Neural crest cell (in vitro differentiated cells): ENCODE measurements at regions not wholly inside any gene's neighbourhood (a gene's known extent, or its start where the extent isn't known, plus 50 kb on each side); places are given as distances from the start of the nearest gene placed in this dataset.
"Not testable (repeated sequence)": the region's sequence is repeated elsewhere in the genome, so short reads cannot be mapped to it uniquely, and the experiment has no call there.

Experiments used
- DNase-seq: peaks from one replicate; pipeline ENCODE4 v3.0.0; 2021; ENCODE audit warnings: low read depth, mixed read lengths, low spot score
- H3K27ac Mint-ChIP-seq: one replicate; pipeline ENCODE4 v1.8.0; 2021; ENCODE audit warnings: mild to moderate bottlenecking, mixed read lengths; ENCODE audit not compliant: unreplicated experiment
- H3K27me3 Mint-ChIP-seq: 2 replicates; pipeline ENCODE4 v1.8.0; 2021; ENCODE audit warnings: low read depth, mild to moderate bottlenecking, mixed read lengths
- H3K36me3 Mint-ChIP-seq: 2 replicates; pipeline ENCODE4 v1.8.0; 2021; ENCODE audit warnings: low read depth, mild to moderate bottlenecking, mixed read lengths
- H3K4me1 Mint-ChIP-seq: 2 replicates; pipeline ENCODE4 v1.8.0; 2021; ENCODE audit warnings: mixed read lengths
- H3K4me3 Mint-ChIP-seq: one replicate; pipeline ENCODE4 v1.8.0; 2021; ENCODE audit warnings: mild to moderate bottlenecking, mixed read lengths
- H3K9me3 Mint-ChIP-seq: 2 replicates; pipeline ENCODE4 v1.8.0; 2021; ENCODE audit warnings: mixed read lengths
- TF ChIP-seq, protein P1 (sequence below): fragments of 200-600 bp; sonication (generic); conservative IDR thresholded peaks from 2 replicates; pipeline ENCODE4 v1.5.0; 2021; ENCODE audit warnings: antibody characterized with exemption, mild to moderate bottlenecking

DNA sequence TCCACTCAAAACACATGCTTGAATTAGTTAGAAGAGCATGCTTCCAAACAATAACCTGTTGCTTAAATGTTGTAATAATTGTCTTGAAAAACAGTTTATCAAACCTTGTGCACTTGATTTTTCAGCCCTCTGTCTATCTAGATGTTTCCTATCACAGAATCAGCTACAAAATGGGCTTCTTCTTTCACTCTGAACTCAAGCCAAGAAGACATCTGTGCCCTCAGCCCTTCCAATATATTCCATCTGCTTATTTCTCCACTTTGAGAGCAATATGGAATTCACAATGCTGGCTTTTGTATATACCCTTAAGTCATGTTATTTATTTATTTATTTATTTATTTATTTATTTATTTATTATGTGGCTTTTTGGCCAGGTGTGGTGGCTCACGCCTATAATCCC is 234.2 kb downstream of the TOX3 start:
- TF ChIP-seq, protein P1, sequence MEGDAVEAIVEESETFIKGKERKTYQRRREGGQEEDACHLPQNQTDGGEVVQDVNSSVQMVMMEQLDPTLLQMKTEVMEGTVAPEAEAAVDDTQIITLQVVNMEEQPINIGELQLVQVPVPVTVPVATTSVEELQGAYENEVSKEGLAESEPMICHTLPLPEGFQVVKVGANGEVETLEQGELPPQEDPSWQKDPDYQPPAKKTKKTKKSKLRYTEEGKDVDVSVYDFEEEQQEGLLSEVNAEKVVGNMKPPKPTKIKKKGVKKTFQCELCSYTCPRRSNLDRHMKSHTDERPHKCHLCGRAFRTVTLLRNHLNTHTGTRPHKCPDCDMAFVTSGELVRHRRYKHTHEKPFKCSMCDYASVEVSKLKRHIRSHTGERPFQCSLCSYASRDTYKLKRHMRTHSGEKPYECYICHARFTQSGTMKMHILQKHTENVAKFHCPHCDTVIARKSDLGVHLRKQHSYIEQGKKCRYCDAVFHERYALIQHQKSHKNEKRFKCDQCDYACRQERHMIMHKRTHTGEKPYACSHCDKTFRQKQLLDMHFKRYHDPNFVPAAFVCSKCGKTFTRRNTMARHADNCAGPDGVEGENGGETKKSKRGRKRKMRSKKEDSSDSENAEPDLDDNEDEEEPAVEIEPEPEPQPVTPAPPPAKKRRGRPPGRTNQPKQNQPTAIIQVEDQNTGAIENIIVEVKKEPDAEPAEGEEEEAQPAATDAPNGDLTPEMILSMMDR: no peak
- no peak overlapping the region for H3K4me3 Mint-ChIP-seq
- H3K9me3 Mint-ChIP-seq: no peaks in the 10 kb centered on the region
- H3K4me1 Mint-ChIP-seq: peaks cover 24% of the 10 kb centered on the region
- H3K36me3 Mint-ChIP-seq: no peaks in the 10 kb centered on the region
- no peak for DNase-seq
- H3K27ac Mint-ChIP-seq: no peak overlapping the region
- no peaks in the 10 kb centered on the region for H3K27me3 Mint-ChIP-seq

DNA sequence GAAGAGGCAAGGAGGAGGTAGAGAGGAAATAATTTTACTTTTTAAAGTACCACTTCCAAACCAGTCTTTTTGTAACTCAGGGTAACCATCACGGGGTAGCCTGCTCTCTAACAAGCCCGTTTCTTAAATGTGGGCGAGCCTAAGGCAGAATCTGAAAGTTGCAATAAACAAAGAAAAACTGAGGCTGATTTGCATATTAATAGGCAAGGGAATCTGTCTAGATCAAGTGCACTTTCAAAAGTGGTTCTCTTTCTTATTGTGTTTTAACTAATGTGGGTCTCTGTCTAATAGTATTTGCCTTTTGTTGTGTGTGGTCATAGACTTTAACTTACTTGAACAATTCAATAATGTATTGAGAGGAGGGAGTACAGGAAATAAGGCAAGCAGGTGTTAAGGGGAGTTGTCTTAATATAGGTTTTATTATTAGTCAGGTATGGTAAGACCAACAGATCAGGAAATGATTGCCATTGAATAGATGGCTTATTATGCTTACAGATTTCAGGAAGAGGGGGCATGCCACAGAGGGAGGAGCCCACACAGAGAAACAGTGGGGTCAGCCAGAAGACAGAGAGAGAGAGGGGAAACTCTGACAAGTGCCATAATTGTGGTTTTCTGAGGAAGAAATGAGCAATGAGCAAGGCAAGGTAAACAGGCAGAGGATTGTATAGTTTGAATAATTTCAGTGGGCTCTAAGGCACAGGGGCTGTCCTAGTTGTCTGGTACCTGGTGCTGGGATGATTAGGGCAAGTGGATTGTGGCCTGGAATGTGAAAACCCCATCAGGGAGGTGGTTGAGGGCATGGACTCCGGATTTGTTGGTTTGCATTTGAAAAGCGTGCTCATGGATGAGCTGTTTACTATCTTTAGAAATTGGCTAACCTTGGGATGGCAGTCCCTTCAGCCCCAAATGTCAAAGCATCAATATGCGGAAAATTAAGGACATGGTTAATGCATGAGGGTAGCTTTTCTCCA is 237.2 kb downstream of the TOX3 start:
- Mint-ChIP-seq H3K27ac (no peak overlapping the region), H3K36me3 (no peaks in the 10 kb centered on the region), H3K4me1 (peaks cover 23% of the 10 kb centered on the region), H3K9me3 (no peaks in the 10 kb centered on the region), H3K4me3 (no peak overlapping the region), H3K27me3 (no peaks in the 10 kb centered on the region)
- TF ChIP-seq, protein P1: no peak
- no peak for DNase-seq

DNA sequence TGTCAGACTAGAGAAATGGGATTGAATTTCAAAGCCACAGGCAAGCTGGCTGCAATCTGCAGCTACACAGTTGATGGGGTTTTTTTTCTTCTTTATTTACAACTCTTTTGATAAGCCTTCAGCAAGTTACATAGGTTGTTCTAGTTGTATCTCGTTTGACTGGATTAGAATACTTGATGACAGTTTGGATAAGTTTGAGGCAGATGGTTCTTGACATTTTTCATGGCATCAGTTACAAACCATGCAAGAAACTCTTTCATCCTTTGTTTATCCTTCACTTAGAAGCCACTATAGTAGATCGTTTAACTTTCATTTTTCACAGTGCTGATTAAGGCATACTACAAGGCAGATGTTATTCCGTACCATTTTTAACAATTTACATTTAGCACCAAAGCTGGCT is 238.9 kb downstream of the TOX3 start:
- Mint-ChIP-seq H3K36me3 (no peaks in the 10 kb centered on the region), H3K4me3 (no peak overlapping the region), H3K27ac (no peak overlapping the region)

DNA sequence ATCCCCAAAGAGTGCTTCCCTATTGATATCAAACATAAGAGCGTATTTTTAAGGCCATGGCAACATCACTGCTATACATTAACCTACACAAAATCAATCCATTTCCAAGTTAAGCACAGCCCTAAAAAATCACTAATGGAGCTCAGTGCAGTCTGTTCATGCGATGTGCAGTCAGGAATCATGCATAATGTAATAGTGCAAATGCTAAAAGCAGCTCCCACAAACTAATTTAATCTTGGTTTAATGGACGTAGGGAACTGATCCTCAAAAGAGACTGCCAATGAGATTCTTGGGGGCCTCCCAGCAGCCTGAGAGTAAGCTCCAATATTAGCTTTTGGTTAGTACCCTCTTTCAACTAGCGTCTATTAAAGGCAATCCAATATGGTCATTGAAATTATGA is 245.9 kb downstream of the TOX3 start:
- no peaks in the 10 kb centered on the region for H3K36me3 Mint-ChIP-seq
- TF ChIP-seq, protein P1: no peak
- H3K4me3 Mint-ChIP-seq: no peak overlapping the region
- no peaks in the 10 kb centered on the region for H3K4me1 Mint-ChIP-seq
- no peaks in the 10 kb centered on the region for H3K27me3 Mint-ChIP-seq
- no peak overlapping the region for H3K27ac Mint-ChIP-seq
- no peaks in the 10 kb centered on the region for H3K9me3 Mint-ChIP-seq
- DNase-seq: no peak

More for the DNA sequence above, 238.9 kb downstream of the TOX3 start:
- TF ChIP-seq, protein P1: no peak
- H3K4me1 Mint-ChIP-seq: peaks cover 23% of the 10 kb centered on the region
- no peaks in the 10 kb centered on the region for H3K27me3 Mint-ChIP-seq
- no peaks in the 10 kb centered on the region for H3K9me3 Mint-ChIP-seq
- no peak for DNase-seq

DNA sequence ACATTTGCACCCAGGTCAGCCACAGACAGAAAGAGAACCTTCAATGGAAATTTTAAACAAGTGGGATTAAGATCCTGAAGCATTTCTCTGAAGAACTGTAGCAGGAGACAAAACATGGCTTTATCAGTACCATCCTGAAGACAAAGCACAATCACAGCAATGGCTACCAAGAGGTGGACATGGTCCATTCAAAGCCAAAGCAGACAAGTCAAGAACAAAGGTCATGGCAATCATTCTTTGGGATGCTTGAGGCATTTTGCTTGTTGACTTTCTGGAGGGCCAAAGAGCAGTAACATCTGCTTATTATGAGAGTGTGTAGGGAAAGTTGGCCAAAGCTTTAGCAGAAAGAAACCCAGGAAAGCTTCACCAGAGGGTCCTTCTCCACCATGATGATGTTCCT is 248.2 kb downstream of the TOX3 start:
- no peak for DNase-seq
- TF ChIP-seq, protein P1: no peak
- H3K27me3 Mint-ChIP-seq: no peaks in the 10 kb centered on the region
- no peaks in the 10 kb centered on the region for H3K36me3 Mint-ChIP-seq
- H3K27ac Mint-ChIP-seq: no peak overlapping the region
- H3K4me1 Mint-ChIP-seq: no peaks in the 10 kb centered on the region
- peaks cover 4% of the 10 kb centered on the region for H3K9me3 Mint-ChIP-seq
- H3K4me3 Mint-ChIP-seq: no peak overlapping the region

DNA sequence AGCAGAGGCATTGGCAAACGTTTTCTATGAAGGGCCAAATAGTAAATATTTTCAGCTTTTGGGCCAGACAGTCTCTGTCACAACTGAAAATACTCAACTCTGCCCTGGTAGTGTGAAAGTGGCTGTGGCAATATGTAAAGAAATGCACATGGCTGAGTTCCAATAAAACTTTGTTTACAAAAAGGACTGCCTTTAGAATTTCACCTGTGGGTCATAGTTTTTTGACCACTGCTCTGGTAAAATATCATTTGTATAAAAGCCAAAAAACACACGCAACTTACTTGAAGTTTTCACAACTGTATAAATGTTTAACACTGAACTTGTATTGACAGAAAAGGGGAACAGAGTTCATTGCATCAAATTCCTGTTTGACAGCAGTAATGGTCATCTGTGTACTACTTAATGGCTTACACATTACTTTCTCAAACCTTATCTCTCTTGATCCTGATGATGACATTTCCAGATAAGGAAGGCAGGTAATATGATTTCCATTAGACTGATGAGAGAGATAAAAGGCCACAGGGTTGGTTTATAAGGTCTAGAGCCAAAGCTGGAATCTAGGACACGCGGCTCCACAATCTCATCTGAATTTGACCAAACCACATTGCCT is 250.1 kb downstream of the TOX3 start:
- not testable (repeated sequence) for H3K4me3 Mint-ChIP-seq, H3K4me1 Mint-ChIP-seq, H3K36me3 Mint-ChIP-seq, H3K27me3 Mint-ChIP-seq, H3K27ac Mint-ChIP-seq, DNase-seq, H3K9me3 Mint-ChIP-seq
